SK-N-SH (cell line): ENCODE measurements at regions not wholly inside any gene's neighbourhood (a gene's known extent, or its start where the extent isn't known, plus 50 kb on each side); places are given as distances from the start of the nearest gene placed in this dataset.

Experiments
- CTCF ChIP-seq: fragments of 200-600 bp; sonication (generic); IDR thresholded peaks from 2 replicates; pipeline ENCODE4 v1.6.1; 2017; ENCODE audit warnings: antibody characterized with exemption, mild to moderate bottlenecking, moderate library complexity
- FOSL2 ChIP-seq: IDR thresholded peaks from 2 replicates; pipeline ENCODE4 v1.4.0; 2012; ENCODE audit warnings: low read depth, mild to moderate bottlenecking, moderate library complexity, borderline replicate concordance
- JUND ChIP-seq: IDR thresholded peaks from 2 replicates; pipeline ENCODE4 v1.4.0; 2012
- RCOR1 ChIP-seq: fragments of 150-350 bp; IDR thresholded peaks from 2 replicates; pipeline ENCODE4 v1.6.1; 2017; ENCODE audit warnings: antibody characterized with exemption, low read length

GRCh38 chr9:126221480-126221879 is 105.1 kb upstream of the MVB12B start:
- TF ChIP-seq JUND (no peak), CTCF (no peak), RCOR1 (no peak), FOSL2 (no peak)
